ENCODE measurements at regions not wholly inside any gene's neighbourhood (a gene's known extent, or its start where the extent isn't known, plus 50 kb on each side); places are given as distances from the start of the nearest gene placed in this dataset.

GRCh38 chr3:176359211-176359610 is 838.1 kb downstream of the TBL1XR1 start:
- DNase-seq: no peak
- H3K4me1 ChIP-seq (ENCODE audit: insufficient read depth, low read length): no peaks in the 10 kb centered on the region
- no peak overlapping the region for H3K27ac ChIP-seq (ENCODE audit: low read length)
- no peak overlapping the region for H3K4me3 ChIP-seq (ENCODE audit: low read depth in 1 of 2, low read length in 2 of 2)
- H3K9me3 ChIP-seq (ENCODE audit: insufficient read depth, low read length, severe bottlenecking): no peaks in the 10 kb centered on the region
- no peak for TF ChIP-seq CTCF (IDR thresholded peaks at IDR 0.05; ENCODE audit: borderline replicate concordance, extremely low read depth, low read length, poor library complexity, severe bottlenecking)
- no peak for TF ChIP-seq EZH2 (IDR thresholded peaks at IDR 0.05; ENCODE audit: borderline replicate concordance, low read depth, low read length, severe bottlenecking)
- H3K9ac ChIP-seq (ENCODE audit: low read depth, low read length): no peak overlapping the region
- no peak overlapping the region for H3K4me2 ChIP-seq (ENCODE audit: insufficient read depth, low read length)
- ATAC-seq (ENCODE audit: insufficient read depth, low read depth): no peak
- no peaks in the 10 kb centered on the region for H3K36me3 ChIP-seq (ENCODE audit: insufficient read depth, low read length)
- no peaks in the 10 kb centered on the region for H3K27me3 ChIP-seq (ENCODE audit: insufficient read depth, low read length, poor library complexity)
- H2AFZ ChIP-seq (ENCODE audit: low read depth, low read length): no peak overlapping the region
- no peaks in the 10 kb centered on the region for H4K20me1 ChIP-seq (ENCODE audit: insufficient read depth, low read length)
- H3K79me2 ChIP-seq (ENCODE audit: insufficient read depth, low read length): no peaks in the 10 kb centered on the region

GRCh38 chr3:176357891-176358290 is 839.4 kb downstream of the TBL1XR1 start:
- DNase-seq (no peak), ATAC-seq (ENCODE audit: insufficient read depth, low read depth) (no peak)
- no peaks in the 10 kb centered on the region for H4K20me1 ChIP-seq (ENCODE audit: insufficient read depth, low read length)
- no peaks in the 10 kb centered on the region for H3K79me2 ChIP-seq (ENCODE audit: insufficient read depth, low read length)
- H3K9me3 ChIP-seq (ENCODE audit: insufficient read depth, low read length, severe bottlenecking): no peaks in the 10 kb centered on the region
- no peaks in the 10 kb centered on the region for H3K27me3 ChIP-seq (ENCODE audit: insufficient read depth, low read length, poor library complexity)
- H3K4me3 ChIP-seq (ENCODE audit: low read depth in 1 of 2, low read length in 2 of 2): no peak overlapping the region
- H3K4me2 ChIP-seq (ENCODE audit: insufficient read depth, low read length): no peak overlapping the region
- TF ChIP-seq CTCF (IDR thresholded peaks at IDR 0.05; ENCODE audit: borderline replicate concordance, extremely low read depth, low read length, poor library complexity, severe bottlenecking): no peak
- no peak for TF ChIP-seq EZH2 (IDR thresholded peaks at IDR 0.05; ENCODE audit: borderline replicate concordance, low read depth, low read length, severe bottlenecking)
- H3K27ac ChIP-seq (ENCODE audit: low read length): no peak overlapping the region
- no peaks in the 10 kb centered on the region for H3K4me1 ChIP-seq (ENCODE audit: insufficient read depth, low read length)
- no peaks in the 10 kb centered on the region for H3K36me3 ChIP-seq (ENCODE audit: insufficient read depth, low read length)
- no peak overlapping the region for H3K9ac ChIP-seq (ENCODE audit: low read depth, low read length)
- H2AFZ ChIP-seq (ENCODE audit: low read depth, low read length): no peak overlapping the region

- no peak overlapping the region for H3K9ac ChIP-seq (ENCODE audit: low read depth, low read length)
- no peaks in the 10 kb centered on the region for H3K9me3 ChIP-seq (ENCODE audit: insufficient read depth, low read length, severe bottlenecking)
- H3K4me2 ChIP-seq (ENCODE audit: insufficient read depth, low read length): no peak overlapping the region
- H3K79me2 ChIP-seq (ENCODE audit: insufficient read depth, low read length): no peaks in the 10 kb centered on the region
- no peak overlapping the region for H3K27ac ChIP-seq (ENCODE audit: low read length)
- no peaks in the 10 kb centered on the region for H3K4me1 ChIP-seq (ENCODE audit: insufficient read depth, low read length)
- TF ChIP-seq EZH2 (IDR thresholded peaks at IDR 0.05; ENCODE audit: borderline replicate concordance, low read depth, low read length, severe bottlenecking) (no peak), CTCF (IDR thresholded peaks at IDR 0.05; ENCODE audit: borderline replicate concordance, extremely low read depth, low read length, poor library complexity, severe bottlenecking) (no peak)
- no peaks in the 10 kb centered on the region for H3K36me3 ChIP-seq (ENCODE audit: insufficient read depth, low read length)
- ATAC-seq (ENCODE audit: insufficient read depth, low read depth): no peak
- H4K20me1 ChIP-seq (ENCODE audit: insufficient read depth, low read length): no peaks in the 10 kb centered on the region
- no peak overlapping the region for H3K4me3 ChIP-seq (ENCODE audit: low read depth in 1 of 2, low read length in 2 of 2)
- DNase-seq: no peak
- no peak overlapping the region for H2AFZ ChIP-seq (ENCODE audit: low read depth, low read length)
- no peaks in the 10 kb centered on the region for H3K27me3 ChIP-seq (ENCODE audit: insufficient read depth, low read length, poor library complexity)
Measured at GRCh38 chr3:176354843-176355242, 842.4 kb downstream of the TBL1XR1 start.
